ENCODE measurements at regions not wholly inside any gene's neighbourhood (a gene's known extent, or its start where the extent isn't known, plus 50 kb on each side); places are given as distances from the start of the nearest gene placed in this dataset.

DNA sequence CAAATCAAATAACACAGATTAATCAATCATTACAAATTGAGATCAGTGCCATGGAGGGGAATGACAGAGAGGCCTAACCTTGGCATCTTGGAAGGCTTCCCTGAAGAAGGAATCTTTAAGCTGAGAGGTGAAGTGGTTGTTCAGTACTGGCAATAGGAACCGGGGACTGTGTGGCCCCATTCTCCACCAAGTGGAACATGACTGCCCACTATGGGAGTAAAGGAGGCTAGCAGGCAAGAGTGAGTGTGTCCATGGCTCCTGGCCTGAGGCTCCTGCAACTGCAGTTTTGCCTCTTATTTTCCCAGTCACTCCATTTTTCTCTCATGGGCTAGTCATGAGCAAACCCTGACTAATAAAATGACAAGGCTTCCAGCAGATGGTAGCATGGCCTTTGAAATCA is 112.2 kb upstream of the GJB5 start:
- H3K36me3 Mint-ChIP-seq: no peaks in the 10 kb centered on the region
- H3K9me3 Mint-ChIP-seq: peaks cover 0 to 2% (median 0%) of the 10 kb centered on the region in 7 donors
- no peak for ATAC-seq (ENCODE audit: low read depth in 2 of 2)
- H3K27ac Mint-ChIP-seq: no peak overlapping the region
- Histone ChIP-seq H3K4me3 (ENCODE audit: low read depth, low read length) (no peak overlapping the region), H3K9me3 (ENCODE audit: control insufficient read depth in 2 of 2, low read length in 2 of 2) (no peaks in the 10 kb centered on the region), H3K4me1 (ENCODE audit: control insufficient read depth, insufficient read depth, low read length, poor library complexity, severe bottlenecking) (no peaks in the 10 kb centered on the region), H3K27me3 (ENCODE audit: control insufficient read depth, insufficient read depth, low read length) (peaks cover 4% of the 10 kb centered on the region), H3K27ac (ENCODE audit: insufficient read depth, low read length, poor library complexity, severe bottlenecking) (no peak overlapping the region), H3K36me3 (ENCODE audit: control insufficient read depth, insufficient read depth, low read length) (no peaks in the 10 kb centered on the region)
- no peak for DNase-seq
- H3K4me1 Mint-ChIP-seq: no peaks in the 10 kb centered on the region
- H3K4me3 Mint-ChIP-seq: no peak overlapping the region
- peaks cover under 1% of the 10 kb centered on the region for H3K27me3 Mint-ChIP-seq

DNA sequence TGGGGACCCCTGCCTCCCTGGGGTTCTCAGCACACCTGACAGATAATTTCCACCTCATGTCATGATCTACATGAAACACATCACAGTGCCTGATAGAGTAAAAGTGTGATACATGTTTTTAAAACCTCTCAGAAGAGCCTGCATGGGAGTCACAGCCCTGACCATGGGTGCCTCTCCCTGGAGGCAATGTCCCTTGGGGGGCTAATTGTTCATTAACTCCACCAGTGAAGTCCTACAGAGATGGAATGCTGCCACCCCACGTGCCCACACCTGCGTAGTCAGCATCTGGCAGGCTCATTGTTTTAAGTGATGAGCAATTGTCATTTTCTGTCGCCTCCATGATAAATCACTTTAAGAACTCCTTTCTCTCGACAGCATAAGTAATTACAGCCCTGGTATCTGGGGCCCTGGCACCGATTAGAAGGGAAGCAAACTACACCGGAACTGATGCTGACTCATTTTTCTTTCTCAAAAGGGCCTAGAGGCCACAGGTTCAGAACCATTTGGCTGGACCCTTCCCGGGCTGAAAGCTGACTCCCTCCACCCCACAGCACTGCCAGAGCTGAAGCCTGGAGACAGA is 109.6 kb upstream of the GJB5 start:
- no peaks in the 10 kb centered on the region for H3K36me3 ChIP-seq (ENCODE audit: control insufficient read depth, insufficient read depth, low read length)
- H3K27ac ChIP-seq (ENCODE audit: insufficient read depth, low read length, poor library complexity, severe bottlenecking): no peak overlapping the region
- Mint-ChIP-seq H3K27me3 (peaks cover 9% of the 10 kb centered on the region), H3K9me3 (peaks cover 0 to 2% (median 0%) of the 10 kb centered on the region in 7 donors), H3K36me3 (no peaks in the 10 kb centered on the region), H3K27ac (no peak overlapping the region), H3K4me3 (no peak overlapping the region), H3K4me1 (no peaks in the 10 kb centered on the region)
- peaks cover 6% of the 10 kb centered on the region for H3K27me3 ChIP-seq (ENCODE audit: control insufficient read depth, insufficient read depth, low read length)
- H3K4me1 ChIP-seq (ENCODE audit: control insufficient read depth, insufficient read depth, low read length, poor library complexity, severe bottlenecking): no peaks in the 10 kb centered on the region
- H3K4me3 ChIP-seq (ENCODE audit: low read depth, low read length): no peak overlapping the region
- DNase-seq (no peak), ATAC-seq (ENCODE audit: low read depth in 2 of 2) (no peak)
- no peaks in the 10 kb centered on the region for H3K9me3 ChIP-seq (ENCODE audit: control insufficient read depth in 2 of 2, low read length in 2 of 2)

- H3K4me1 ChIP-seq (ENCODE audit: control insufficient read depth, insufficient read depth, low read length, poor library complexity, severe bottlenecking): no peaks in the 10 kb centered on the region
- H3K36me3 ChIP-seq (ENCODE audit: control insufficient read depth, insufficient read depth, low read length): no peaks in the 10 kb centered on the region
- H3K4me3 ChIP-seq (ENCODE audit: low read depth, low read length): no peak overlapping the region
- Mint-ChIP-seq H3K27ac (no peak overlapping the region), H3K4me3 (no peak overlapping the region), H3K27me3 (peaks cover 9% of the 10 kb centered on the region), H3K4me1 (no peaks in the 10 kb centered on the region), H3K9me3 (peaks cover 0 to 2% (median 0%) of the 10 kb centered on the region in 7 donors), H3K36me3 (no peaks in the 10 kb centered on the region)
- no peak overlapping the region for H3K27ac ChIP-seq (ENCODE audit: insufficient read depth, low read length, poor library complexity, severe bottlenecking)
- no peaks in the 10 kb centered on the region for H3K9me3 ChIP-seq (ENCODE audit: control insufficient read depth in 2 of 2, low read length in 2 of 2)
- peaks cover 6% of the 10 kb centered on the region for H3K27me3 ChIP-seq (ENCODE audit: control insufficient read depth, insufficient read depth, low read length)
- ATAC-seq (ENCODE audit: low read depth in 2 of 2) (no peak), DNase-seq (no peak)
Measured at GRCh38 chr1:34645919-34646318, 108.9 kb upstream of the GJB5 start.

- Mint-ChIP-seq H3K4me1 (no peaks in the 10 kb centered on the region), H3K27me3 (peaks cover 9% of the 10 kb centered on the region), H3K27ac (peak overlapping the region in 1 of 3 donors; percentile 32), H3K36me3 (no peaks in the 10 kb centered on the region), H3K9me3 (no peaks in the 10 kb centered on the region), H3K4me3 (no peak overlapping the region)
- ATAC-seq (ENCODE audit: low read depth in 2 of 2): no peak
- no peak overlapping the region for H3K27ac ChIP-seq (ENCODE audit: insufficient read depth, low read length, poor library complexity, severe bottlenecking)
- no peak overlapping the region for H3K4me3 ChIP-seq (ENCODE audit: low read depth, low read length)
- H3K27me3 ChIP-seq (ENCODE audit: control insufficient read depth, insufficient read depth, low read length): peaks cover 6% of the 10 kb centered on the region
- no peaks in the 10 kb centered on the region for H3K4me1 ChIP-seq (ENCODE audit: control insufficient read depth, insufficient read depth, low read length, poor library complexity, severe bottlenecking)
- H3K36me3 ChIP-seq (ENCODE audit: control insufficient read depth, insufficient read depth, low read length): no peaks in the 10 kb centered on the region
- no peak for DNase-seq
- H3K9me3 ChIP-seq (ENCODE audit: control insufficient read depth in 2 of 2, low read length in 2 of 2): no peaks in the 10 kb centered on the region
Measured at GRCh38 chr1:34648501-34648900, 106.3 kb upstream of the GJB5 start.

- no peak overlapping the region for H3K27ac Mint-ChIP-seq
- peaks cover 9% of the 10 kb centered on the region for H3K27me3 Mint-ChIP-seq
- H3K27ac ChIP-seq (ENCODE audit: insufficient read depth, low read length, poor library complexity, severe bottlenecking): no peak overlapping the region
- H3K27me3 ChIP-seq (ENCODE audit: control insufficient read depth, insufficient read depth, low read length): peaks cover 6% of the 10 kb centered on the region
- H3K4me3 ChIP-seq (ENCODE audit: low read depth, low read length): no peak overlapping the region
- no peaks in the 10 kb centered on the region for H3K9me3 ChIP-seq (ENCODE audit: control insufficient read depth in 2 of 2, low read length in 2 of 2)
- H3K4me3 Mint-ChIP-seq: no peak overlapping the region
- no peaks in the 10 kb centered on the region for H3K36me3 Mint-ChIP-seq
- H3K4me1 Mint-ChIP-seq: no peaks in the 10 kb centered on the region
- no peak for ATAC-seq (ENCODE audit: low read depth in 2 of 2)
- no peak for DNase-seq
- no peaks in the 10 kb centered on the region for H3K36me3 ChIP-seq (ENCODE audit: control insufficient read depth, insufficient read depth, low read length)
- no peaks in the 10 kb centered on the region for H3K4me1 ChIP-seq (ENCODE audit: control insufficient read depth, insufficient read depth, low read length, poor library complexity, severe bottlenecking)
- no peaks in the 10 kb centered on the region for H3K9me3 Mint-ChIP-seq
Measured at GRCh38 chr1:34650090-34650489, 104.8 kb upstream of the GJB5 start.

DNA sequence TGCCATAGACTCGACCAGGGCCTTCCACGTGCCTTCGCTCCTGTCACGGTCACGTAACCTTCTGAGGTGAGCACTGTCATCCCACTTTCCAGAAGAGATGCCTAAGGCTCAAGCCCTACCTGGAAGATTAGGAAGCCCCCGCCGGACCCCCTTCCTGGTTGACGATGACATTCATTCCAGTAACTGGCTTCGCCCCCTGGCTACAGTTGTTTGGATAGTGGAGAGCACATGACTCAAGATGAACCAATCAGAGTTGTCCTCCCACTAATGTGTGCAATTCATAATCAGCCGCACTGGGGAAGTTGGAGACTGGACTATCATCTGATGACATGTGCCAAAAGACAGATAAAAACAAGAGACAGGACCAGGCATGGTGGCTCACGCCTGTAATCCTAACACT is 104.0 kb upstream of the GJB5 start:
- Mint-ChIP-seq H3K36me3 (no peaks in the 10 kb centered on the region), H3K4me1 (no peaks in the 10 kb centered on the region), H3K27me3 (peaks cover 9% of the 10 kb centered on the region), H3K9me3 (no peaks in the 10 kb centered on the region), H3K4me3 (no peak overlapping the region), H3K27ac (no peak overlapping the region)
- DNase-seq (no peak), ATAC-seq (ENCODE audit: low read depth in 2 of 2) (no peak)
- H3K4me1 ChIP-seq (ENCODE audit: control insufficient read depth, insufficient read depth, low read length, poor library complexity, severe bottlenecking): no peaks in the 10 kb centered on the region
- no peak overlapping the region for H3K27ac ChIP-seq (ENCODE audit: insufficient read depth, low read length, poor library complexity, severe bottlenecking)
- no peaks in the 10 kb centered on the region for H3K36me3 ChIP-seq (ENCODE audit: control insufficient read depth, insufficient read depth, low read length)
- H3K27me3 ChIP-seq (ENCODE audit: control insufficient read depth, insufficient read depth, low read length): peaks cover 6% of the 10 kb centered on the region
- H3K9me3 ChIP-seq (ENCODE audit: control insufficient read depth in 2 of 2, low read length in 2 of 2): no peaks in the 10 kb centered on the region
- no peak overlapping the region for H3K4me3 ChIP-seq (ENCODE audit: low read depth, low read length)

DNA sequence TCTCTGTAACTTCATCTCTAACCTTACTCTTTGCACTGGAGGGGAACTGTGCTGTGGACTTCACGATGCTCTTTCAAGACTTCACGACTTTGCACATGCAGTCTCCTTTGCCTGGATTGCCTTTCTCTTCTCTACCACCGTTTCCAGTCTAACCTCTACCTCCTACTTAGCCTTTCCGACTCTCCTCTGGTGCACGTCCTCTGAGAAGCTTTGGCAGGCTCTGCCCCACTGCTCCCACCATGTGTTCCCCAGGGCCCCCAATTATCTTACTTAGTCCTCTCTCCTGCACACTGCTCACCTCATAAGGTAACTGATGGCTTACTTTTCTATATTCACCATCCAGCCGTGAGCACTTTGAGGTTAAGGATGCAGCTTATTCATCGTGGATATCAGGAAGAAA is 101.7 kb upstream of the GJB5 start:
- H3K27me3 Mint-ChIP-seq: peaks cover 13% of the 10 kb centered on the region
- no peak overlapping the region for H3K27ac Mint-ChIP-seq
- H3K4me1 Mint-ChIP-seq: no peaks in the 10 kb centered on the region
- no peaks in the 10 kb centered on the region for H3K36me3 Mint-ChIP-seq
- H3K4me1 ChIP-seq (ENCODE audit: control insufficient read depth, insufficient read depth, low read length, poor library complexity, severe bottlenecking): no peaks in the 10 kb centered on the region
- no peaks in the 10 kb centered on the region for H3K36me3 ChIP-seq (ENCODE audit: control insufficient read depth, insufficient read depth, low read length)
- H3K4me3 Mint-ChIP-seq: no peak overlapping the region
- DNase-seq (no peak), ATAC-seq (ENCODE audit: low read depth in 2 of 2) (no peak)
- no peaks in the 10 kb centered on the region for H3K9me3 ChIP-seq (ENCODE audit: control insufficient read depth in 2 of 2, low read length in 2 of 2)
- H3K9me3 Mint-ChIP-seq: no peaks in the 10 kb centered on the region
- no peak overlapping the region for H3K4me3 ChIP-seq (ENCODE audit: low read depth, low read length)
- peaks cover 1% of the 10 kb centered on the region for H3K27me3 ChIP-seq (ENCODE audit: control insufficient read depth, insufficient read depth, low read length)
- H3K27ac ChIP-seq (ENCODE audit: insufficient read depth, low read length, poor library complexity, severe bottlenecking): no peak overlapping the region

DNA sequence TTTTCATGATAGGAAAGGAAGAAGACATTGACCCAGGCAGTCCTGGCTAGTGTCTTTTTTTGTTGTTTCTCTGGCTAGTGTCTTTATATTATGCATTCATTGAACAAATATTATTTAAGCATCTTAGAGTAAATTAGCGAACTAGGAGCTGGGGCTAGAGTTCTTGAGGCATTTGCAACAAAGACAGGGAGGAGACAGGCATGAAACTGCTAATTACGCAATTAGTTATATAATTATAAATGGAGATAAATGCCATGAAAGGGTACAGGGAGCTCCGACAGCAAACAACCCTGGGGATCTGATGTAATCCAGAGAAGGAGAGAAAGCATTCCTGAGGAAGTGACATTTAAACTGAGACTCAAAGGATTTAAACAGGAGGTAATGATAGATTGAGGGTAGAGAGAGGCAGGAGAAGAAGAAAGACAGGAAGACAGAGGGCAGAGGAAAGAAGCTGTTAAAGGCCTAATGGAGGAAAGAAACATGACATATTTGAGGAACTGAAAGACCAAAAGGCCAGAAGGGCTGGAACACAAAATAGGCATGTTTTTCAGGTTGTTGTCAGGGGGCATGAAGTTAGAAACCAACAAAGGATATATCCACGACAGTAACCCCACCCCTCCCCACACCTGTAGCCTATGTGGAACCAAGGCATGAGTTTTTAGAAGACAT is 99.5 kb upstream of the GJB5 start:
- no peak overlapping the region for H3K27ac Mint-ChIP-seq
- H3K27me3 Mint-ChIP-seq: peaks cover 13% of the 10 kb centered on the region
- no peaks in the 10 kb centered on the region for H3K4me1 Mint-ChIP-seq
- no peaks in the 10 kb centered on the region for H3K9me3 Mint-ChIP-seq
- H3K36me3 Mint-ChIP-seq: no peaks in the 10 kb centered on the region
- ATAC-seq (ENCODE audit: low read depth in 2 of 2) (no peak), DNase-seq (no peak)
- Histone ChIP-seq H3K36me3 (ENCODE audit: control insufficient read depth, insufficient read depth, low read length) (no peaks in the 10 kb centered on the region), H3K4me3 (ENCODE audit: low read depth, low read length) (no peak overlapping the region), H3K27me3 (ENCODE audit: control insufficient read depth, insufficient read depth, low read length) (no peaks in the 10 kb centered on the region), H3K27ac (ENCODE audit: insufficient read depth, low read length, poor library complexity, severe bottlenecking) (no peak overlapping the region), H3K4me1 (ENCODE audit: control insufficient read depth, insufficient read depth, low read length, poor library complexity, severe bottlenecking) (no peaks in the 10 kb centered on the region), H3K9me3 (ENCODE audit: control insufficient read depth in 2 of 2, low read length in 2 of 2) (no peaks in the 10 kb centered on the region)
- no peak overlapping the region for H3K4me3 Mint-ChIP-seq
